Suprapubic skin (tissue), 3 donors: ENCODE measurements at regions not wholly inside any gene's neighbourhood (a gene's known extent, or its start where the extent isn't known, plus 50 kb on each side); places are given as distances from the start of the nearest gene placed in this dataset.

Experiments
- EP300 ChIP-seq: sonication (generic); formaldehyde crosslinking; IDR thresholded peaks from one replicate; pipeline ENCODE4 v1.6.1; 2017; ENCODE audit warnings: antibody characterized with exemption
- POLR2A ChIP-seq, 2 donors: fragments of 450-650 bp; IDR thresholded peaks; one replicate each; pipeline ENCODE4 v1.6.1; 2017; ENCODE audit warnings: antibody characterized with exemption in 2 of 2, mild to moderate bottlenecking in 2 of 2, moderate library complexity in 2 of 2
- TF ChIP-seq, protein P1 (sequence below), 2 donors: fragments of 200-600 bp in 1 of 2; fragments of 450-650 bp in 1 of 2; sonication (generic) in 1 of 2; IDR thresholded peaks; one replicate each; pipeline ENCODE4 v1.5.1; 2016 to 2019; ENCODE audit warnings: antibody characterized with exemption in 2 of 2, mild to moderate bottlenecking in 1 of 2, moderate library complexity in 1 of 2

DNA sequence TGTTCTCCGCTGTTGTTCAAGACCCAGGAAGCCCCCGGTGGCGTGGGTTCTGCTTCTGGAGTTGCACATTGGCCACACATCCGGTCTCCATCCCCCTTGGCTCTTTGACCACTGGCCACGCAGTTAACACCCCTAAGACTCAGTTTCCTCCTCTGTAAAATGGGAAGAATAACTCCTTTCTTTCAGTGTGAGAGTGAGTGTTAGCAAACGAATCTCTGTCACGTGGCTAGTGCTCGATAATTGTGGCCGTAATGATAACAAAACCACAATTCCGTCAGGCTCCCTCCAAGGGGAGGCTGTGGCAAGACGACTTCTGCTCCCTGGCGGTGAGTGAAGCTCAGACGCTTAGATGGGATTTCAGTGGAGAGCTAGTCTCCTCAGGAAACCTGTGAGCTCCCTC lies 315.2 kb upstream of the B3GAT1 start:
- TF ChIP-seq, protein P1, sequence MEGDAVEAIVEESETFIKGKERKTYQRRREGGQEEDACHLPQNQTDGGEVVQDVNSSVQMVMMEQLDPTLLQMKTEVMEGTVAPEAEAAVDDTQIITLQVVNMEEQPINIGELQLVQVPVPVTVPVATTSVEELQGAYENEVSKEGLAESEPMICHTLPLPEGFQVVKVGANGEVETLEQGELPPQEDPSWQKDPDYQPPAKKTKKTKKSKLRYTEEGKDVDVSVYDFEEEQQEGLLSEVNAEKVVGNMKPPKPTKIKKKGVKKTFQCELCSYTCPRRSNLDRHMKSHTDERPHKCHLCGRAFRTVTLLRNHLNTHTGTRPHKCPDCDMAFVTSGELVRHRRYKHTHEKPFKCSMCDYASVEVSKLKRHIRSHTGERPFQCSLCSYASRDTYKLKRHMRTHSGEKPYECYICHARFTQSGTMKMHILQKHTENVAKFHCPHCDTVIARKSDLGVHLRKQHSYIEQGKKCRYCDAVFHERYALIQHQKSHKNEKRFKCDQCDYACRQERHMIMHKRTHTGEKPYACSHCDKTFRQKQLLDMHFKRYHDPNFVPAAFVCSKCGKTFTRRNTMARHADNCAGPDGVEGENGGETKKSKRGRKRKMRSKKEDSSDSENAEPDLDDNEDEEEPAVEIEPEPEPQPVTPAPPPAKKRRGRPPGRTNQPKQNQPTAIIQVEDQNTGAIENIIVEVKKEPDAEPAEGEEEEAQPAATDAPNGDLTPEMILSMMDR (IDR thresholded peaks at IDR 0.05) = no peak
- TF ChIP-seq POLR2A (IDR thresholded peaks at IDR 0.05) (no peak), EP300 (no peak)
